Mammary epithelial cell (primary cell): ENCODE measurements at regions not wholly inside any gene's neighbourhood (a gene's known extent, or its start where the extent isn't known, plus 50 kb on each side); places are given as distances from the start of the nearest gene placed in this dataset.
A peak's percentile ranks its signal among the peaks of the same experiment; 100 is the strongest.

Experiments used
- EZH2 ChIP-seq: IDR thresholded peaks from 2 replicates; pipeline ENCODE4 v1.6.1; 2012; ENCODE audit warnings: low read length, inconsistent platforms, borderline replicate concordance
- TF ChIP-seq, protein P1 (sequence below), 2 donors: IDR thresholded peaks in 1 of 2; conservative IDR thresholded peaks in 1 of 2; 2 replicates each; pipeline ENCODE4 v1.5.1; 2011 to 2012; ENCODE audit warnings: inconsistent platforms in 2 of 2, low read length in 2 of 2, mild to moderate bottlenecking in 2 of 2, control low read depth in 1 of 2, low read depth in 1 of 2; ENCODE audit not compliant: insufficient read depth in 1 of 2; ENCODE audit errors: extremely low read depth in 1 of 2

DNA sequence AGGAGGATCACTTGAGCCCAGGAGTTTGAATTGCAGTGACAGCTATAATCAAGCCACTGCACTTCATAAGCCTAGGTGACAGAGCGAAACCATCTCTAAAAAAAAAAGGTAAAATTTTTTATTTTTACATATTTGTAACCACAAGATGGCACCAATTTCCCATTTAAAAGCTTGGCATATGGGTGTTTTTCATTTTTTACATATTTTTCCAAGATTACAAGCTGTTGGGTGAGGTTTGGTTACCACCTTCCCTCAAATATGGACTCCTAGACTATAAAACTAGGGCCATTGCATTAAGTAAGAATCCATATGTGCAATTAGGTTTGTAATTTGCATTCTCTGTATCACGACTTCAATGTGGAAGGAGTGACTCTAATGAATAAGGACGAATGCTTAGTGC is 129.3 kb upstream of the ACBD5 start:
- TF ChIP-seq, protein P1, sequence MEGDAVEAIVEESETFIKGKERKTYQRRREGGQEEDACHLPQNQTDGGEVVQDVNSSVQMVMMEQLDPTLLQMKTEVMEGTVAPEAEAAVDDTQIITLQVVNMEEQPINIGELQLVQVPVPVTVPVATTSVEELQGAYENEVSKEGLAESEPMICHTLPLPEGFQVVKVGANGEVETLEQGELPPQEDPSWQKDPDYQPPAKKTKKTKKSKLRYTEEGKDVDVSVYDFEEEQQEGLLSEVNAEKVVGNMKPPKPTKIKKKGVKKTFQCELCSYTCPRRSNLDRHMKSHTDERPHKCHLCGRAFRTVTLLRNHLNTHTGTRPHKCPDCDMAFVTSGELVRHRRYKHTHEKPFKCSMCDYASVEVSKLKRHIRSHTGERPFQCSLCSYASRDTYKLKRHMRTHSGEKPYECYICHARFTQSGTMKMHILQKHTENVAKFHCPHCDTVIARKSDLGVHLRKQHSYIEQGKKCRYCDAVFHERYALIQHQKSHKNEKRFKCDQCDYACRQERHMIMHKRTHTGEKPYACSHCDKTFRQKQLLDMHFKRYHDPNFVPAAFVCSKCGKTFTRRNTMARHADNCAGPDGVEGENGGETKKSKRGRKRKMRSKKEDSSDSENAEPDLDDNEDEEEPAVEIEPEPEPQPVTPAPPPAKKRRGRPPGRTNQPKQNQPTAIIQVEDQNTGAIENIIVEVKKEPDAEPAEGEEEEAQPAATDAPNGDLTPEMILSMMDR (conservative IDR thresholded peaks at IDR 0.05 in 1 of 2, IDR thresholded peaks at IDR 0.05 in 1 of 2; ENCODE audit: extremely low read depth in 1 of 2, insufficient read depth in 1 of 2, low read depth in 1 of 2, low read length in 2 of 2): peak; percentile 23 to 36
- no peak for TF ChIP-seq EZH2
